ENCODE measurements at regions not wholly inside any gene's neighbourhood (a gene's known extent, or its start where the extent isn't known, plus 50 kb on each side); places are given as distances from the start of the nearest gene placed in this dataset.

DNA sequence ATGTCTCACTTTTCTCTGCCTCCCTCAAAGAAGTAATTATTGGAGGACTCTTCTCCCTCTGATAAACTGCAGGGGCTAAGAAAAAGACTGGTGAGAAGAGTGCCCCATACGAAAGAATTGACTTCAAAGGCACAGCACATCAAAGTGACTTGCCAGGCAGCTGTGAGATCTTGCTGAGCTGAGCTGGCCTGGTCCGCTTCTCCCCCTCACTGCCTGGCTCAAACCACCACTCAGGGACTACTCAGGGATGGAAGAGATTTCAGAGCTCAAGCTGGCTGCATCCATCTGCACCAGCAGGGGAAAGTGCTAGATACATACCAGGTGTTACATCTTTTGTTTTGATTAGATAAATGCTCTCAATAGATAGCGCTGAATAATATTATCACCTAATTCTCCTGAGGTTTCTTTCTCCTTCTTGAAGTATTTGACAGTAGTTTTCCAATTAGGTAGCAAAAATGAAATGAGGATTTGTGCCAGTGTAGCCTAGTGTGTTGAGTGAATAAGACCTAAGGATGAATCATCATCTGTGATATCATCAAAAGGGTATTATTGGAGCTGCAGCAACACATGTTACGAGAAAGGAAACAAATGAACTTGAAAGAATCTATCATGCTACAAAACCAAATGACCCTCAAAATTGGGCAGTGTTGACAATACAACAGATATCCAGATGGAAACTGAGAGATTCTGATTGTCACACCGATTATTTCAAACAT, 379.8 kb downstream of the TBC1D4 start:
- TF ChIP-seq, protein P1, sequence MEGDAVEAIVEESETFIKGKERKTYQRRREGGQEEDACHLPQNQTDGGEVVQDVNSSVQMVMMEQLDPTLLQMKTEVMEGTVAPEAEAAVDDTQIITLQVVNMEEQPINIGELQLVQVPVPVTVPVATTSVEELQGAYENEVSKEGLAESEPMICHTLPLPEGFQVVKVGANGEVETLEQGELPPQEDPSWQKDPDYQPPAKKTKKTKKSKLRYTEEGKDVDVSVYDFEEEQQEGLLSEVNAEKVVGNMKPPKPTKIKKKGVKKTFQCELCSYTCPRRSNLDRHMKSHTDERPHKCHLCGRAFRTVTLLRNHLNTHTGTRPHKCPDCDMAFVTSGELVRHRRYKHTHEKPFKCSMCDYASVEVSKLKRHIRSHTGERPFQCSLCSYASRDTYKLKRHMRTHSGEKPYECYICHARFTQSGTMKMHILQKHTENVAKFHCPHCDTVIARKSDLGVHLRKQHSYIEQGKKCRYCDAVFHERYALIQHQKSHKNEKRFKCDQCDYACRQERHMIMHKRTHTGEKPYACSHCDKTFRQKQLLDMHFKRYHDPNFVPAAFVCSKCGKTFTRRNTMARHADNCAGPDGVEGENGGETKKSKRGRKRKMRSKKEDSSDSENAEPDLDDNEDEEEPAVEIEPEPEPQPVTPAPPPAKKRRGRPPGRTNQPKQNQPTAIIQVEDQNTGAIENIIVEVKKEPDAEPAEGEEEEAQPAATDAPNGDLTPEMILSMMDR (IDR thresholded peaks at IDR 0.05), result no peak
- no peak for TF ChIP-seq POLR2A (IDR thresholded peaks at IDR 0.05)
